Progenitor cell of endocrine pancreas (in vitro differentiated cells): ENCODE measurements at regions not wholly inside any gene's neighbourhood (a gene's known extent, or its start where the extent isn't known, plus 50 kb on each side); places are given as distances from the start of the nearest gene placed in this dataset.
"Not testable (repeated sequence)": the region's sequence is repeated elsewhere in the genome, so short reads cannot be mapped to it uniquely, and the experiment has no call there.

Experiments
- DNase-seq: peaks from one replicate; pipeline ENCODE4 v3.0.0; 2021; ENCODE audit warnings: low spot score; ENCODE audit not compliant: unreplicated experiment
- H3K27ac Mint-ChIP-seq: 2 replicates; pipeline ENCODE4 v1.8.0; 2021; ENCODE audit warnings: mild to moderate bottlenecking, moderate library complexity, mixed read lengths
- H3K27me3 Mint-ChIP-seq: 2 replicates; pipeline ENCODE4 v1.8.0; 2021; ENCODE audit warnings: mixed read lengths
- H3K36me3 Mint-ChIP-seq: 2 replicates; pipeline ENCODE4 v1.8.0; 2022; ENCODE audit warnings: mixed read lengths; ENCODE audit not compliant: insufficient read depth
- H3K4me1 Mint-ChIP-seq: 2 replicates; pipeline ENCODE4 v1.8.0; 2021; ENCODE audit warnings: low read depth, mixed read lengths
- H3K4me3 Mint-ChIP-seq: 2 replicates; pipeline ENCODE4 v1.8.0; 2021; ENCODE audit warnings: low read depth, mild to moderate bottlenecking, moderate library complexity, mixed read lengths
- H3K9me3 Mint-ChIP-seq: 2 replicates; pipeline ENCODE4 v1.8.0; 2021; ENCODE audit warnings: low read depth, mixed read lengths
- CTCF ChIP-seq: fragments of 200-600 bp; sonication (generic); IDR thresholded peaks from one replicate; pipeline ENCODE4 v1.5.0; 2021; ENCODE audit warnings: antibody characterized with exemption, mild to moderate bottlenecking; ENCODE audit not compliant: unreplicated experiment

DNA sequence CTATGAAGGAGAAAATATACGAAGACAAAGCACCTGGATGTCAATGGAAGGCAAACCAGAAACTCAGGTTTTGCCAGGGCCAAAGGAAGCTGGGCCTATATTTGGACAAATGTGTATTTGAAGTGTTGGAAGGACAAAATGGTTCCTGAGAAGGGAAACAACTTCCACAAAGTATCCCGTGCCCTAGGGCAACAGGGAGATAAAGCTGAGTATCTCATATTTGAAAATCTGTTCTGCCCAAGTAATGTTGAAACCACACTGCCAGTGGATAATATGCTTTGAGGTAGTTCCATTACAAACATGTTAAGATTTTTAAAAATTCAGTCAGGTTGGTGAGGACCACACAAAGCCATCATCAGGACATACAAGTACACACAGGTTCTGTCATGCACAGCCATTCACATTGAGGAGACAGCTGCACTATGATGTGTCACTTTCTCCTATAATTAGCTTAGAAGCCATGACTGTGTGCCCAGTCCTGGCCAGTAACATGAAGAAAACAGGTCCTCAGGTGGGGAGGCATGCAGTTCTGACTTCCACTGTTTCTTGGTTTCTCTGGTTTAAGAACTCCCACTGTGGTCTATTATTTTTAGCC is 116.4 kb downstream of the PWWP3B start:
- Mint-ChIP-seq H3K27ac (no peak overlapping the region), H3K36me3 (no peaks in the 10 kb centered on the region), H3K4me3 (no peak overlapping the region), H3K27me3 (no peaks in the 10 kb centered on the region), H3K9me3 (peaks cover 41% of the 10 kb centered on the region), H3K4me1 (no peaks in the 10 kb centered on the region)
- no peak for DNase-seq
- TF ChIP-seq CTCF, result no peak

- no peaks in the 10 kb centered on the region for H3K4me1 Mint-ChIP-seq
- H3K27ac Mint-ChIP-seq, result no peak overlapping the region
- peaks cover 41% of the 10 kb centered on the region for H3K9me3 Mint-ChIP-seq
- no peaks in the 10 kb centered on the region for H3K36me3 Mint-ChIP-seq
- H3K4me3 Mint-ChIP-seq, result no peak overlapping the region
- H3K27me3 Mint-ChIP-seq, result no peaks in the 10 kb centered on the region
- no peak for DNase-seq
- TF ChIP-seq CTCF, result no peak
These were observed 118.0 kb downstream of the PWWP3B start for GRCh38 chrX:106286053-106286650.

- not testable (repeated sequence) for H3K27ac Mint-ChIP-seq, H3K36me3 Mint-ChIP-seq, DNase-seq, H3K4me3 Mint-ChIP-seq, H3K27me3 Mint-ChIP-seq, H3K4me1 Mint-ChIP-seq
- H3K9me3 Mint-ChIP-seq, result peaks cover 11% of the 10 kb centered on the region
These were observed 122.7 kb downstream of the PWWP3B start for GRCh38 chrX:106290778-106291177.

- not testable (repeated sequence) for H3K27ac Mint-ChIP-seq, H3K4me1 Mint-ChIP-seq, H3K9me3 Mint-ChIP-seq, H3K4me3 Mint-ChIP-seq, H3K27me3 Mint-ChIP-seq, H3K36me3 Mint-ChIP-seq, DNase-seq
These were observed 123.8 kb downstream of the PWWP3B start for GRCh38 chrX:106291779-106292390.

DNA sequence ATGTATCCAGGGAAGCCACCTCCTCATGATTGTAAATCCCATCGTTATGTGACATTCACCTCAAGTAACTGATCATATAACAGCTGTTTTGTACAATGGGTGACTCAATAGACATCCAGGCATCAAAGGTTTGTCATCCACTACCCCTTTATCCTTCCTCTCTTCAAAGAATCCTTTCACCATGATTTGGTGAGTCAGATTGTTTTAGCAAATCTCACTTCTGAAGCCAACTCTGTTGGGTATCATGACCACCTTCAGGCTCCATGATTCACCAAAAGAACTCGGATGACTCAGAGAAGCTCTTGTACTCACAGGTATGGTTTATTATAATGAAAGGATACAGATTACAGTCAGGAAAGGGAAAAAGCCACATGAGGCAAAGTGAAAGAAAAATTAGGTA is 132.1 kb downstream of the PWWP3B start:
- Mint-ChIP-seq H3K36me3 (no peaks in the 10 kb centered on the region), H3K9me3 (peaks cover 38% of the 10 kb centered on the region), H3K4me1 (no peaks in the 10 kb centered on the region), H3K27ac (no peak overlapping the region), H3K4me3 (no peak overlapping the region), H3K27me3 (no peaks in the 10 kb centered on the region)
- no peak for TF ChIP-seq CTCF
- DNase-seq, result no peak

- no peak for DNase-seq
- no peak for TF ChIP-seq CTCF
- no peaks in the 10 kb centered on the region for H3K4me1 Mint-ChIP-seq
- H3K4me3 Mint-ChIP-seq, result no peak overlapping the region
- H3K36me3 Mint-ChIP-seq, result no peaks in the 10 kb centered on the region
- no peaks in the 10 kb centered on the region for H3K27me3 Mint-ChIP-seq
- H3K27ac Mint-ChIP-seq, result no peak overlapping the region
- peaks cover 40% of the 10 kb centered on the region for H3K9me3 Mint-ChIP-seq
These were observed 132.6 kb downstream of the PWWP3B start for GRCh38 chrX:106300656-106301055.
